Thoracic aorta (tissue), 2 donors: ENCODE measurements at regions not wholly inside any gene's neighbourhood (a gene's known extent, or its start where the extent isn't known, plus 50 kb on each side); places are given as distances from the start of the nearest gene placed in this dataset.

Experiments
- ATAC-seq: fragments of 150-250 bp; one replicate; pipeline ENCODE4 v1.8.0; 2017; ENCODE audit warnings: low read depth; ENCODE audit not compliant: insufficient number of reproducible peaks, low FRiP score
- DNase-seq: peaks from one replicate; pipeline ENCODE4 v3.0.0-alpha.2; 2020; ENCODE audit warnings: low spot score
- H3K27ac ChIP-seq, 2 donors: fragments of 200-600 bp; sonication (generic); 1 replicate in 1 of 2; 2 replicates in 1 of 2; pipeline ENCODE4 v1.5.1; 2016; ENCODE audit warnings: mild to moderate bottlenecking in 2 of 2, moderate library complexity in 2 of 2
- H3K27me3 ChIP-seq: fragments of 200-600 bp; sonication (generic); replicated peaks from 2 replicates; pipeline ENCODE4 v1.6.0; 2016; ENCODE audit warnings: mild to moderate bottlenecking; ENCODE audit not compliant: insufficient read depth
- H3K36me3 ChIP-seq: fragments of 200-600 bp; sonication (generic); one replicate; pipeline ENCODE4 v1.5.1; 2016
- H3K4me1 ChIP-seq, 2 donors: fragments of 200-600 bp; sonication (generic); 1 replicate in 1 of 2; 2 replicates in 1 of 2; pipeline versions ENCODE4 v1.5.1 to v1.6.0; 2016; ENCODE audit warnings: low read depth in 2 of 2, mild to moderate bottlenecking in 1 of 2; ENCODE audit not compliant: control insufficient read depth in 1 of 2
- H3K4me3 ChIP-seq: fragments of 200-600 bp; sonication (generic); 2 replicates; pipeline ENCODE4 v1.5.1; 2016; ENCODE audit warnings: mild to moderate bottlenecking
- H3K9me3 ChIP-seq: fragments of 200-600 bp; sonication (generic); 2 replicates; pipeline ENCODE4 v1.5.1; 2016
- CTCF ChIP-seq: fragments of 200-600 bp; sonication (generic); IDR thresholded peaks from one replicate; pipeline ENCODE4 v1.5.1; 2019; ENCODE audit warnings: antibody characterized with exemption

GRCh38 chr6:4447639-4448330 lies 312.4 kb upstream of the ECI2 start:
- Histone ChIP-seq H3K4me1 (no peaks in the 10 kb centered on the region), H3K27me3 (no peaks in the 10 kb centered on the region), H3K36me3 (no peaks in the 10 kb centered on the region), H3K4me3 (no peak overlapping the region), H3K9me3 (no peaks in the 10 kb centered on the region), H3K27ac (no peak overlapping the region)
- ATAC-seq (no peak), DNase-seq (no peak)
- no peak for TF ChIP-seq CTCF

- TF ChIP-seq CTCF: no peak
- H3K9me3 ChIP-seq: no peaks in the 10 kb centered on the region
- H3K36me3 ChIP-seq: no peaks in the 10 kb centered on the region
- ATAC-seq (no peak), DNase-seq (no peak)
- no peaks in the 10 kb centered on the region for H3K27me3 ChIP-seq
- H3K27ac ChIP-seq: no peak overlapping the region
- no peak overlapping the region for H3K4me3 ChIP-seq
- no peaks in the 10 kb centered on the region for H3K4me1 ChIP-seq
These were observed 311.6 kb upstream of the ECI2 start for GRCh38 chr6:4446982-4447381.

GRCh38 chr6:4441981-4442434 lies 306.6 kb upstream of the ECI2 start:
- no peaks in the 10 kb centered on the region for H3K9me3 ChIP-seq
- no peak overlapping the region for H3K4me3 ChIP-seq
- DNase-seq (no peak), ATAC-seq (no peak)
- TF ChIP-seq CTCF: no peak
- H3K27ac ChIP-seq: no peak overlapping the region
- no peaks in the 10 kb centered on the region for H3K27me3 ChIP-seq
- H3K4me1 ChIP-seq: no peaks in the 10 kb centered on the region
- no peaks in the 10 kb centered on the region for H3K36me3 ChIP-seq

- H3K9me3 ChIP-seq: no peaks in the 10 kb centered on the region
- no peaks in the 10 kb centered on the region for H3K36me3 ChIP-seq
- H3K27ac ChIP-seq: no peak overlapping the region
- H3K4me3 ChIP-seq: no peak overlapping the region
- no peaks in the 10 kb centered on the region for H3K27me3 ChIP-seq
- ATAC-seq (no peak), DNase-seq (no peak)
- no peaks in the 10 kb centered on the region for H3K4me1 ChIP-seq
- no peak for TF ChIP-seq CTCF
These were observed 303.8 kb upstream of the ECI2 start for GRCh38 chr6:4439159-4439558.

- no peak overlapping the region for H3K27ac ChIP-seq
- no peak overlapping the region for H3K4me3 ChIP-seq
- H3K36me3 ChIP-seq: no peaks in the 10 kb centered on the region
- no peaks in the 10 kb centered on the region for H3K9me3 ChIP-seq
- TF ChIP-seq CTCF: no peak
- no peak for ATAC-seq
- H3K4me1 ChIP-seq: no peaks in the 10 kb centered on the region
- no peaks in the 10 kb centered on the region for H3K27me3 ChIP-seq
- DNase-seq: no peak
These were observed 302.0 kb upstream of the ECI2 start for GRCh38 chr6:4437342-4437741.
